ENCODE measurements at regions not wholly inside any gene's neighbourhood (a gene's known extent, or its start where the extent isn't known, plus 50 kb on each side); places are given as distances from the start of the nearest gene placed in this dataset.

DNA sequence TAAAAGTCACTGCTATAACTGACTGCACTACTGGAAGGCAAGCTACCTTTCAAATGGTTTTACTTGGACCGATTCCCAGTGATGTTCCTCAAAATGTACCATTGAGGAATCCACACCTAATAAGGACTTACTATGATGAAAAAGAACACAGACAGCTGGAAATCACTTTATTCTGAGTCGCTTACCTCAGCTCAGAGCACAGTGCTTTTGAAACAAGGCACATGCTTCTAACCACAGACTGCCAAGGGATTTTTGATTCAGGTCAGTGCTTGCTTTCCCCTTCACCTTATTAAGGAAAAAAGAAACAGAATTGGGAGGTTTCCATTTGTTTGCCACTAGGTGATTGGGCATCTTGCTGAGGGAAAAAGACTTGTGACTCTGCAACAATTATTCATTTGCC is 707.5 kb upstream of the FSHR start:
- Mint-ChIP-seq H3K27me3 (ENCODE audit: unreplicated experiment) (no peaks in the 10 kb centered on the region), H3K36me3 (ENCODE audit: unreplicated experiment) (no peaks in the 10 kb centered on the region), H3K4me1 (ENCODE audit: low read depth, unreplicated experiment) (no peaks in the 10 kb centered on the region), H3K27ac (ENCODE audit: unreplicated experiment) (no peak overlapping the region), H3K4me3 (ENCODE audit: unreplicated experiment) (no peak overlapping the region), H3K9me3 (ENCODE audit: unreplicated experiment) (no peaks in the 10 kb centered on the region)
- DNase-seq = no peak
- TF ChIP-seq, protein P1, sequence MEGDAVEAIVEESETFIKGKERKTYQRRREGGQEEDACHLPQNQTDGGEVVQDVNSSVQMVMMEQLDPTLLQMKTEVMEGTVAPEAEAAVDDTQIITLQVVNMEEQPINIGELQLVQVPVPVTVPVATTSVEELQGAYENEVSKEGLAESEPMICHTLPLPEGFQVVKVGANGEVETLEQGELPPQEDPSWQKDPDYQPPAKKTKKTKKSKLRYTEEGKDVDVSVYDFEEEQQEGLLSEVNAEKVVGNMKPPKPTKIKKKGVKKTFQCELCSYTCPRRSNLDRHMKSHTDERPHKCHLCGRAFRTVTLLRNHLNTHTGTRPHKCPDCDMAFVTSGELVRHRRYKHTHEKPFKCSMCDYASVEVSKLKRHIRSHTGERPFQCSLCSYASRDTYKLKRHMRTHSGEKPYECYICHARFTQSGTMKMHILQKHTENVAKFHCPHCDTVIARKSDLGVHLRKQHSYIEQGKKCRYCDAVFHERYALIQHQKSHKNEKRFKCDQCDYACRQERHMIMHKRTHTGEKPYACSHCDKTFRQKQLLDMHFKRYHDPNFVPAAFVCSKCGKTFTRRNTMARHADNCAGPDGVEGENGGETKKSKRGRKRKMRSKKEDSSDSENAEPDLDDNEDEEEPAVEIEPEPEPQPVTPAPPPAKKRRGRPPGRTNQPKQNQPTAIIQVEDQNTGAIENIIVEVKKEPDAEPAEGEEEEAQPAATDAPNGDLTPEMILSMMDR (IDR thresholded peaks at IDR 0.05; ENCODE audit: partially characterized antibody, unreplicated experiment) = no peak

- TF ChIP-seq, protein P1 (IDR thresholded peaks at IDR 0.05; ENCODE audit: partially characterized antibody, unreplicated experiment) = no peak
- H3K9me3 Mint-ChIP-seq (ENCODE audit: unreplicated experiment) = no peaks in the 10 kb centered on the region
- no peaks in the 10 kb centered on the region for H3K36me3 Mint-ChIP-seq (ENCODE audit: unreplicated experiment)
- H3K4me1 Mint-ChIP-seq (ENCODE audit: low read depth, unreplicated experiment) = no peaks in the 10 kb centered on the region
- H3K4me3 Mint-ChIP-seq (ENCODE audit: unreplicated experiment) = no peak overlapping the region
- H3K27ac Mint-ChIP-seq (ENCODE audit: unreplicated experiment) = no peak overlapping the region
- no peak for DNase-seq
- no peaks in the 10 kb centered on the region for H3K27me3 Mint-ChIP-seq (ENCODE audit: unreplicated experiment)
These were observed 706.5 kb upstream of the FSHR start for GRCh38 chr2:49860834-49861233.

GRCh38 chr2:49860170-49860569 is 705.9 kb upstream of the FSHR start:
- Mint-ChIP-seq H3K36me3 (ENCODE audit: unreplicated experiment) (no peaks in the 10 kb centered on the region), H3K27me3 (ENCODE audit: unreplicated experiment) (no peaks in the 10 kb centered on the region), H3K27ac (ENCODE audit: unreplicated experiment) (no peak overlapping the region), H3K9me3 (ENCODE audit: unreplicated experiment) (no peaks in the 10 kb centered on the region), H3K4me3 (ENCODE audit: unreplicated experiment) (no peak overlapping the region), H3K4me1 (ENCODE audit: low read depth, unreplicated experiment) (no peaks in the 10 kb centered on the region)
- TF ChIP-seq, protein P1 (IDR thresholded peaks at IDR 0.05; ENCODE audit: partially characterized antibody, unreplicated experiment) = no peak
- DNase-seq = no peak

- H3K27me3 Mint-ChIP-seq (ENCODE audit: unreplicated experiment) = no peaks in the 10 kb centered on the region
- H3K9me3 Mint-ChIP-seq (ENCODE audit: unreplicated experiment) = no peaks in the 10 kb centered on the region
- no peak for DNase-seq
- no peak overlapping the region for H3K4me3 Mint-ChIP-seq (ENCODE audit: unreplicated experiment)
- TF ChIP-seq, protein P1 (IDR thresholded peaks at IDR 0.05; ENCODE audit: partially characterized antibody, unreplicated experiment) = no peak
- no peaks in the 10 kb centered on the region for H3K36me3 Mint-ChIP-seq (ENCODE audit: unreplicated experiment)
- H3K27ac Mint-ChIP-seq (ENCODE audit: unreplicated experiment) = no peak overlapping the region
- H3K4me1 Mint-ChIP-seq (ENCODE audit: low read depth, unreplicated experiment) = no peaks in the 10 kb centered on the region
These were observed 704.3 kb upstream of the FSHR start for GRCh38 chr2:49858657-49859056.

DNA sequence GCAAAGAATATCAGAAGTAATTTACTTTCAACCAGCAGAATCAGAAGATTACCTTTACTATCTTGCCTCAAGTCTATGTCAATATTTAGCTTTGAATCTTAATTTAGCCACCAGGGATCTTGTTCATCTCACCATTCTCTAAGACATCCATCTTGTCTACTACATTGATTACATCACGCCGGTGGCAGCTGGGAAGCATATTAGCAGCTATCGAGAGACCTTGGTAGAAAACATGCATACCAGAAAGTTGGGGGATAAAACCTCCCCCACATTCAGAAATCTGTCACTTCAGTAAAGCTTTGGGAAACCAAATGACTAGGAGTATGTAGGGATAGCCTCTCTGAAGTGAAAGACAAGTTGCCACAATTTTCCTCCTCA is 703.8 kb upstream of the FSHR start:
- Mint-ChIP-seq H3K36me3 (ENCODE audit: unreplicated experiment) (no peaks in the 10 kb centered on the region), H3K27me3 (ENCODE audit: unreplicated experiment) (no peaks in the 10 kb centered on the region), H3K27ac (ENCODE audit: unreplicated experiment) (no peak overlapping the region), H3K9me3 (ENCODE audit: unreplicated experiment) (no peaks in the 10 kb centered on the region), H3K4me1 (ENCODE audit: low read depth, unreplicated experiment) (no peaks in the 10 kb centered on the region), H3K4me3 (ENCODE audit: unreplicated experiment) (no peak overlapping the region)
- TF ChIP-seq, protein P1 (IDR thresholded peaks at IDR 0.05; ENCODE audit: partially characterized antibody, unreplicated experiment) = no peak
- DNase-seq = no peak

Measured in glutamatergic neuron (in vitro differentiated cells).